ENCODE measurements at regions not wholly inside any gene's neighbourhood (a gene's known extent, or its start where the extent isn't known, plus 50 kb on each side); places are given as distances from the start of the nearest gene placed in this dataset.

GRCh38 chr2:7417845-7418742 lies 500.9 kb downstream of the RNF144A start:
- WGBS: no CpG with 5 or more reads among the region's 2 CpGs

GRCh38 chr2:7419186-7419585 lies 502.0 kb downstream of the RNF144A start:
- Histone ChIP-seq H3K36me3 (ENCODE audit: control insufficient read depth in 1 of 2, insufficient read depth in 2 of 2, low read depth in 1 of 2, low read length in 2 of 2) (no peaks in the 10 kb centered on the region), H4K91ac (ENCODE audit: low read length) (no peak overlapping the region), H2BK120ac (ENCODE audit: low read depth, low read length) (no peak overlapping the region), H3K14ac (ENCODE audit: low read length in 2 of 2) (no peak overlapping the region), H3K4me3 (ENCODE audit: insufficient read depth in 1 of 2, low read depth in 1 of 2, low read length in 2 of 2) (no peak overlapping the region), H4K8ac (ENCODE audit: low read length) (no peak overlapping the region), H3K4ac (ENCODE audit: low read depth in 1 of 2, low read length in 2 of 2) (no peak overlapping the region), H3K18ac (ENCODE audit: low read depth in 1 of 2, low read length in 2 of 2) (no peak overlapping the region), H2BK12ac (ENCODE audit: low read length in 2 of 2) (no peak overlapping the region), H2AK5ac (ENCODE audit: low read length, severe bottlenecking) (no peak overlapping the region), H3K79me1 (replicated peaks; ENCODE audit: low read length, poor library complexity, severe bottlenecking) (no peaks in the 10 kb centered on the region), H3K27ac (ENCODE audit: low read length, poor library complexity, severe bottlenecking) (no peak overlapping the region), H2AFZ (ENCODE audit: low read depth, low read length) (no peak overlapping the region), H2BK5ac (ENCODE audit: low read depth, low read length, poor library complexity, severe bottlenecking) (no peak overlapping the region), H3K9me3 (ENCODE audit: control insufficient read depth, low read length) (no peaks in the 10 kb centered on the region), H3K4me1 (ENCODE audit: control insufficient read depth, insufficient read depth, low read depth, low read length) (no peaks in the 10 kb centered on the region), H3K27me3 (ENCODE audit: control insufficient read depth in 1 of 2, insufficient read depth in 1 of 2, low read length in 2 of 2) (peaks cover 7 to 17% of the 10 kb centered on the region in 2 experiments), H3K23ac (ENCODE audit: low read length in 2 of 2) (no peak overlapping the region), H2BK15ac (ENCODE audit: low read depth, poor library complexity, severe bottlenecking) (no peak overlapping the region), H3K4me2 (ENCODE audit: low read length, poor library complexity, severe bottlenecking) (no peak overlapping the region), H3K9ac (ENCODE audit: low read length) (no peak overlapping the region)
- WGBS: 71% methylated on average over 1 of the region's 1 CpG
- no peak for DNase-seq

More at GRCh38 chr2:7417845-7418742, 500.9 kb downstream of the RNF144A start:
- Histone ChIP-seq H2AK5ac (ENCODE audit: low read length, severe bottlenecking) (no peak overlapping the region), H2BK15ac (ENCODE audit: low read depth, poor library complexity, severe bottlenecking) (no peak overlapping the region), H2BK120ac (ENCODE audit: low read depth, low read length) (no peak overlapping the region), H2BK12ac (ENCODE audit: low read length in 2 of 2) (no peak overlapping the region), H3K27ac (ENCODE audit: low read length, poor library complexity, severe bottlenecking) (no peak overlapping the region), H3K14ac (ENCODE audit: low read length in 2 of 2) (no peak overlapping the region), H4K91ac (ENCODE audit: low read length) (no peak overlapping the region), H3K4me2 (ENCODE audit: low read length, poor library complexity, severe bottlenecking) (no peak overlapping the region), H4K8ac (ENCODE audit: low read length) (no peak overlapping the region), H3K79me1 (replicated peaks; ENCODE audit: low read length, poor library complexity, severe bottlenecking) (no peaks in the 10 kb centered on the region), H3K9me3 (ENCODE audit: control insufficient read depth, low read length) (no peaks in the 10 kb centered on the region), H2AFZ (ENCODE audit: low read depth, low read length) (no peak overlapping the region), H3K4me3 (ENCODE audit: insufficient read depth in 1 of 2, low read depth in 1 of 2, low read length in 2 of 2) (peak overlapping the region in 1 of 2 experiments; percentile 34), H3K27me3 (ENCODE audit: control insufficient read depth in 1 of 2, insufficient read depth in 1 of 2, low read length in 2 of 2) (peaks cover 4 to 17% of the 10 kb centered on the region in 2 experiments), H2BK5ac (ENCODE audit: low read depth, low read length, poor library complexity, severe bottlenecking) (no peak overlapping the region), H3K4me1 (ENCODE audit: control insufficient read depth, insufficient read depth, low read depth, low read length) (no peaks in the 10 kb centered on the region), H3K4ac (ENCODE audit: low read depth in 1 of 2, low read length in 2 of 2) (no peak overlapping the region), H3K9ac (ENCODE audit: low read length) (peak overlapping the region; percentile 9), H3K23ac (ENCODE audit: low read length in 2 of 2) (no peak overlapping the region), H3K18ac (ENCODE audit: low read depth in 1 of 2, low read length in 2 of 2) (no peak overlapping the region), H3K36me3 (ENCODE audit: control insufficient read depth in 1 of 2, insufficient read depth in 2 of 2, low read depth in 1 of 2, low read length in 2 of 2) (no peaks in the 10 kb centered on the region)
- no peak for DNase-seq

- Histone ChIP-seq H2AK5ac (ENCODE audit: low read length, severe bottlenecking) (no peak overlapping the region), H2BK15ac (ENCODE audit: low read depth, poor library complexity, severe bottlenecking) (no peak overlapping the region), H3K36me3 (ENCODE audit: control insufficient read depth in 1 of 2, insufficient read depth in 2 of 2, low read depth in 1 of 2, low read length in 2 of 2) (no peaks in the 10 kb centered on the region), H3K9me3 (ENCODE audit: control insufficient read depth, low read length) (no peaks in the 10 kb centered on the region), H3K79me1 (replicated peaks; ENCODE audit: low read length, poor library complexity, severe bottlenecking) (no peaks in the 10 kb centered on the region), H2BK12ac (ENCODE audit: low read length in 2 of 2) (no peak overlapping the region), H4K91ac (ENCODE audit: low read length) (no peak overlapping the region), H2BK5ac (ENCODE audit: low read depth, low read length, poor library complexity, severe bottlenecking) (no peak overlapping the region), H3K18ac (ENCODE audit: low read depth in 1 of 2, low read length in 2 of 2) (no peak overlapping the region), H3K4me2 (ENCODE audit: low read length, poor library complexity, severe bottlenecking) (no peak overlapping the region), H3K23ac (ENCODE audit: low read length in 2 of 2) (no peak overlapping the region), H3K27me3 (ENCODE audit: control insufficient read depth in 1 of 2, insufficient read depth in 1 of 2, low read length in 2 of 2) (peaks cover 7 to 20% of the 10 kb centered on the region in 2 experiments), H3K27ac (ENCODE audit: low read length, poor library complexity, severe bottlenecking) (no peak overlapping the region), H3K4me3 (ENCODE audit: insufficient read depth in 1 of 2, low read depth in 1 of 2, low read length in 2 of 2) (no peak overlapping the region), H2BK120ac (ENCODE audit: low read depth, low read length) (no peak overlapping the region), H3K4ac (ENCODE audit: low read depth in 1 of 2, low read length in 2 of 2) (no peak overlapping the region), H3K14ac (ENCODE audit: low read length in 2 of 2) (no peak overlapping the region), H4K8ac (ENCODE audit: low read length) (no peak overlapping the region), H2AFZ (ENCODE audit: low read depth, low read length) (no peak overlapping the region), H3K9ac (ENCODE audit: low read length) (no peak overlapping the region), H3K4me1 (ENCODE audit: control insufficient read depth, insufficient read depth, low read depth, low read length) (no peaks in the 10 kb centered on the region)
- no peak for DNase-seq
- no CpG with 5 or more reads among the region's 1 CpG for WGBS
These were observed 502.7 kb downstream of the RNF144A start for GRCh38 chr2:7419814-7420311.

GRCh38 chr2:7420530-7420929 lies 503.3 kb downstream of the RNF144A start:
- H3K9me3 ChIP-seq (ENCODE audit: control insufficient read depth, low read length): no peaks in the 10 kb centered on the region
- no peaks in the 10 kb centered on the region for H3K4me1 ChIP-seq (ENCODE audit: control insufficient read depth, insufficient read depth, low read depth, low read length)
- no peak overlapping the region for H2BK12ac ChIP-seq (ENCODE audit: low read length in 2 of 2)
- H3K27me3 ChIP-seq (ENCODE audit: control insufficient read depth in 1 of 2, insufficient read depth in 1 of 2, low read length in 2 of 2): peaks cover 7 to 20% of the 10 kb centered on the region in 2 experiments
- H2BK120ac ChIP-seq (ENCODE audit: low read depth, low read length): no peak overlapping the region
- H3K14ac ChIP-seq (ENCODE audit: low read length in 2 of 2): no peak overlapping the region
- H3K4me3 ChIP-seq (ENCODE audit: insufficient read depth in 1 of 2, low read depth in 1 of 2, low read length in 2 of 2): no peak overlapping the region
- H3K18ac ChIP-seq (ENCODE audit: low read depth in 1 of 2, low read length in 2 of 2): no peak overlapping the region
- no peak overlapping the region for H2AFZ ChIP-seq (ENCODE audit: low read depth, low read length)
- H3K9ac ChIP-seq (ENCODE audit: low read length): no peak overlapping the region
- no peak overlapping the region for H3K4me2 ChIP-seq (ENCODE audit: low read length, poor library complexity, severe bottlenecking)
- H2BK15ac ChIP-seq (ENCODE audit: low read depth, poor library complexity, severe bottlenecking): no peak overlapping the region
- H4K8ac ChIP-seq (ENCODE audit: low read length): no peak overlapping the region
- H2BK5ac ChIP-seq (ENCODE audit: low read depth, low read length, poor library complexity, severe bottlenecking): no peak overlapping the region
- no peak overlapping the region for H4K91ac ChIP-seq (ENCODE audit: low read length)
- no peak overlapping the region for H2AK5ac ChIP-seq (ENCODE audit: low read length, severe bottlenecking)
- H3K36me3 ChIP-seq (ENCODE audit: control insufficient read depth in 1 of 2, insufficient read depth in 2 of 2, low read depth in 1 of 2, low read length in 2 of 2): no peaks in the 10 kb centered on the region
- DNase-seq: no peak
- no peak overlapping the region for H3K27ac ChIP-seq (ENCODE audit: low read length, poor library complexity, severe bottlenecking)
- H3K4ac ChIP-seq (ENCODE audit: low read depth in 1 of 2, low read length in 2 of 2): no peak overlapping the region
- 91% methylated on average over 6 of the region's 6 CpGs for WGBS
- no peak overlapping the region for H3K23ac ChIP-seq (ENCODE audit: low read length in 2 of 2)
- no peaks in the 10 kb centered on the region for H3K79me1 ChIP-seq (replicated peaks; ENCODE audit: low read length, poor library complexity, severe bottlenecking)

Data from mesenchymal stem cell (in vitro differentiated cells and primary cell).